NCI-H1105 treated with DMSO at 0.1 percent for 48 hours (cell line): ENCODE measurements at regions not wholly inside any gene's neighbourhood (a gene's known extent, or its start where the extent isn't known, plus 50 kb on each side); places are given as distances from the start of the nearest gene placed in this dataset.
"Not testable (repeated sequence)": the region's sequence is repeated elsewhere in the genome, so short reads cannot be mapped to it uniquely, and the experiment has no call there.

Experiments
- DNase-seq: peaks from one replicate; lab custom pipeline; 2025; lab: John Stamatoyannopoulos, UW

DNA sequence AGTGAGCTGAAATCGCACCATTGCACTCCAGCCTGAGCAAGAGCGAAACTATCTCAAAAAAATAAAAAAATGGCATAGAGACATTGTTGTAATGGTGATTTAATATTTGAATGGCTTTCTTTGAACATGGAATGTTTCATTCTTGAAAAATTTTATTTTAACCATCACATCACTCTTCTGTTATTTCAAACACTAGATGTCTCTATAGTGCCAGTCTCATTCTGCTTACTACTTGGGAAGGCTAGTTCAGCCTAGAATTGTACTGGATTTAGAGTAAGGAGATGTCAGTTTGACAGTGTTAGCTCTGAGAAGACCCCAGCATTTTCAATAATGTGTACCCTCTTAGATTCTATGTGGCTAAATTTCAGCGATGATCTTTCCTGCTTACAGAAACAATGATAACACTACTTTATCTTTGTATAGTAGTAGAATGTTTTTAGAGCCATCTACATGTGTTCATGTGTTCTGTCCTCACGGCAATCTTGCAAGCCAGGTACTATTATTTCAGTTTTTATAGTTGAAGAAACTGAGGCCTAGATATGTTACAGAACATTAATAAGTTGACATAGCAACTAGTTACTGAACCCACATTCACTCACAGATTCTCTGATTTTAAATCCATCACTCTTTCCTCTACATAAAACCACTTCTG, 142.9 kb upstream of the ZSWIM2 start:
- no peak for DNase-seq

DNA sequence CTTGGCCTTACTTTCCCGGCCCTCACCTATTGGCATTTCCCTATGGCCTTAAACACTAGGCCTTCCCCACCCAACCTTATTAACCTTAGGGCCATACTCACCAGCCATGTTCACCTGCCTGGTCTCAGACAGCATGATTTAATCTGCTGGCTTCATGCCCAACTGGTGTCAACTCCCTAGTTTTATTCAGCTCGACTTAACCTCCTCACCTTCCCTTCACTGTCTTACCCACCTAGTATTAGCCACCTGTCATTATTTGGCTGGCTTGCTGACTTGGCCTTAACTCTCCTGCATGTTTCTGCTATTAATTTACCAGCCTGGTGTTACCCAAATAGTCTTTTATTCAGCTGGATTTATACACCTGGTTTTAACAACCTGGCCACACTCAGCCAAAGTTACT, 136.0 kb upstream of the ZSWIM2 start:
- DNase-seq = no peak

DNA sequence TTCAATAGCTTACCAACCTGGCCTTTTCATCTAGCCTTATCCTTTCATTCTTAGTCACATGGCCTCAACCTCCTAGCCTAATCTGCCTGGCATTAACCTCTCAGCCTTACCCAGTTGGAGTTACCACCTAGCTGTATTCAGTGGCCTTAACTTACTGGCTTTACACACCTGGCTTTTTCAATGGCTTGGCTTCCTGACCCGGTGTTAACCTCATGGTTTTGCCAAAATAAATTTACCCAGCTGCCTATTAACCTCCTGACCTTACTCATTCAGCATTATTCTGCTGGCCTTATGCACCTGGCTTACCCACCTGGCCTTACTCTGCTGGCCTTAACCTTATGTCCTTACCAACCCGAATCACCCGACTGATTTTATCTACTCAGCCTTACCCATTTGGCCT, 135.5 kb upstream of the ZSWIM2 start:
- no peak for DNase-seq

DNA sequence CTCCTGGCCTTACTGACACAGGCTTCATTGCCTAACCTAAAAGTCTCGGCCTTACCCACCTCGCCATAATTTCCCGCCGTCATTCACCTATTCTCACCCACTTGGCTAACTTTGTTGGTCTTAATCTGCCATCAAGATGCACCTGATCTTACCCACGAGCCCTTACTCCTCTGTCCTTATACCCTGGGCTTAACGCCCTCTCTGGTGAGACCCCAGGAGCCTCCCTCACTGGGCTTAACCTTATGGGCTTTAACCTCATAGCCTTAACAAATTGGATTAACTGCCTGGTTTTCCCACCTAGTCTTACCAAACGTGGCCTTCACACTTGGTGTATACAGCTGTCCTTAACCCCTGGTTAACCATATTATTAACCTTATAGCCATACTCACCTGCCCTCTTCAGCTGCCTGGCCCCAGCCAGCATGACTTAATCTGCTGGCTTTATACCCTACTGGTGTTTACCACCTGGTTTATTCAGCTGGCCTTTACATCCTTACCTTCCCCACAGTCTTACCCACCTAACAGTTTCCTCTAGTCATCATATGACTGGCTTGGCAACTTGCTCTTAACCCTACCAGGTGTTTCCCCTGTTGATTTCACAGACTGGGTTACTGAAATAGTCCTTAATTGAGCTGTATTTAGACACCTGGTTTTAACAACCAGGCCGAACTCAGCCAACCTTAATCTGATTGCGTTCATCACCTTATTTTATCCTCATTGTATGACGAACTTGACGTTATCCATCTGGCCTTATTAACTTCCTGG, 132.0 kb upstream of the ZSWIM2 start:
- no peak for DNase-seq

DNA sequence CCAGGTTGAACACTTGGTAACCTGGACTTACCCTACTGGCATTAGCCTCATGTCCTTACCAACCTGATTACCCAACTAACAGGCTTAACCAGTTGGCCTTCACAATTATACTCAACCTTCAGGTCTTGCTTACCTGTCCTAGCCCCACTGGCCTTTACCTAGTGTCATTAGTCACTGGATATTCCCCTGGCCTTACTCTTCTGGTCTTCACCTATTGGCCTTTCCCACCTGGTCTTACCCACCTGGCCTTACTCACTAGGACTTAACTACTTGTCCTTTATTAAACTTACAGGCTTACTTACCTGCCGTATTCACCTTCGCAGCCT, 131.1 kb upstream of the ZSWIM2 start:
- no peak for DNase-seq

DNA sequence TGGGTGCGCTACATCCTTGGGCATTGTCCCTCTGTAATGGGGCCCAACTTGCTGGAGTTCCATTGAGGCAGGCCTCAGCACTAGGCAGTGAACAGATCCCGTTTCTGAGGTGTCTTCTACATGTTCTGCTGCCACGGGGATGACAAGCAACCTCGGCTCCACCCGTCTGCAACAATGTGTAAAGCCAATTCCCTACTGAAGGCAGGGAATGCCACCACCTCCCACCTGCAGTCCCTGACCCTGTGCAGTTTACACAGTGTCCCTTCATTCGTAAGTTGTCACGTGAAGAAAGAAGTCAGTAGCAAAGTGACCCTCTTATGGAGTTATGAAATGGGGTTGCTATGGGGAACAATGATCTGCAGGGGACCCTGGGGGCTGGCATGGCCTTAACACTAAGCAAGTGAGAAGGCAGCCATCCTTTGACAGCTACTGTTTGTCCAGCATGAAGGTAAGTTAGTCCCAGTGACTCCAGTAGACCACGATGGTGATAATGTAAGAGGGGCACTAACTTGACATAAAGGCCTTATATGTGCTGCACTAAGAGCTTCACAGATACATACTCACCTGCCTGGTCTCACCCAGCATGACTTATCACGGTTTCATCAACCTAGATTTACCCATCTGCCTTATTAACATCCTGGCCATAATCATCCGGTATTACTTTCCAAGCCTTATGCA, 130.6 kb upstream of the ZSWIM2 start:
- DNase-seq = no peak

DNA sequence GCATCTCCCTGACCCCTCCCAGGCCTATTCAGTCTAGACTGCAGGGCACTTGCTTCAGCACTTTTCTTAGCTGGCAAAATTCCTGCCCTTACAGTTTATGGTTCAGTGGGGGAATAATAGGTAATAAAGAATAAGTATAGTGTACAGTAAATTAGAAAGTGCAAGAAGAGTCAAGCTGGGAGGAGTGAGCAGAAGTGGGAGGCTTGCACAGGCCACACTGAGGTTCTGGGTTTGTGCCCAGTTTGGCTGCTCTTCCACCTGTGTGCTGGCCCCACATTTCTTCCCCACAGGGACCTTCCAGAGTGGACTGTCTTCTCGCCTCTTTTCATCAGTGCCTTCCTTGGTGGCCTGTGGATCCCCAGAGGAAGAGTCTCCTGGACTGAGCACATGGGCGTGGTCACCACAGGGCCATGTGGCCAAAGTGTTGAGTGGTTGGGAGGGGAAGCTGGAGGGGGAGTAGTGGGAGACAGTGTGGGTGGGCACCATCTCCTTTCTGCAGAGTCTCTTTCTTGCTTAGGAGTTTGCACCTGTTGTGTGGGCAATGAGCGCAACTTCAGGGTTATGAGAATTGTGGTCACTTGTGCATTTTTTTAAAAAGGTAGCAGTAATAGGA, 128.6 kb upstream of the ZSWIM2 start:
- DNase-seq = no peak

DNA sequence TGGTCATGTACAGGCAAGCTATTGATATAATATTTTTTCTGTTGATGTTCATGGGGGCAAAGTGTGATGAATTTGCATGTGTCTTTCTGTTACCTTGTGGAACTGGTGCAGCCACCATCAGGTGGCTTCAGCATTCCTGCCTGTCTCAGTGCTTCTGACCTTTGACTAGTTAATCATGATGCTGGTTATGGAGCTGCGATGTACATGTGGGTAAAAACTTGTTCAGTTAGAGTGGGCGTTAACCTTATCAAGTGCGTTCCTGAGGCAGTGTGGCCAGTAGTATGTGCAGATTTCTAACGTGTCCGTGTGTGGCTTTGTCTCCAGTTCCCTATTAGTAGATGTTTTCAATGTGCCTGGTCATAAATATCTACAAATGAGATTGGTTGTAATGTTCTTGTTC, 127.4 kb upstream of the ZSWIM2 start:
- no peak for DNase-seq

DNA sequence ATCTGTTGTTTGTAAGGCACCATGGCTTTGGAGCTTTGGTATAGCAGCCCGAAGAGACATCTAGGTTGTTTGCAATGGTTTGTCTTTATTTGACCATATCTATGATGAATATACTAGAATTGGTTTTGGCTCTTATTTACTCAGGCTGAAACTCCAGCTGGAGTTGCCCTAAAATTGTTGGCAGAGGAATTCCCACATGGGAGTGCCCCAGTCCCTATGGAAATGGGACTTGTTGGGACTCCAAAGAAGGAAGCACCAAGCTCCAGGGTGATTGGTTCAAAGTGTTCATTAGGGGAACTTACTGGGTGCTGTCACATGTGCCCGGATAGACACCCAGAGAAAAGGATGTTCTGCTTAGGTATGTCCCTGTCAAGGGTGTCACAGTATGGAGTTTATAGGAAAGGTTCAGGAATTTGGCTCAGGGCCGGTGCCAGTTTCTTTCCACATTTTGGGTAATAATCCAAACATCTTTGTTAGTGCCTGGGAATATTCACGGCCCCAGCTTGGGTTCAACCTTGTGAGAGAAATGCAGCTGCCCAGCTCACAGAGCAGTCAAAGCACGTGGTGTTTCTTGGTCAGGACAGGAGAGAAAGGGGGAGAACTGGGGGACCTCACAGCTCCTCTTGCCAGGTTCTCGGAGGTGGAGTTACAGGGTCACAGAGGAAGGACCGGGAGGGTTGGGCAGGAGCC, 123.5 kb upstream of the ZSWIM2 start:
- DNase-seq = no peak

DNA sequence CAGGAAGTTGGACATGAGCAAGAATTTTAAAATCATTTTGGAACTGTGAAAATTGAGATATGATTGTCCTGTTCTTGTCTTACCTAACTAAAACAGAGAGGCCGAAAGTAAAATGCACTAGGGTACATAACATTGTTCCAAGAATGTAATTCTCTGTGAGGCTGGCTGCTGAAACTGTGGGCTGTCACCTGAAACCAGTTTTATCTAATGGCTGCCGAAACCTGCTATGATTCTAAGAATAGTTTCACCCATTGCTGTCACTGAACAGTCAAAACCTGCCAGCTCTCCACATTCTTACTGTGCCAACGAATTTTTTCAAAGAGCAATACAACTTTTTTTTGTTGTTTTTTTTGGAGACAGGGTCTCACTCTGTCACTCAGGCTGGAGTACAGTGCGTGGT, 119.3 kb upstream of the ZSWIM2 start:
- no peak for DNase-seq

DNA sequence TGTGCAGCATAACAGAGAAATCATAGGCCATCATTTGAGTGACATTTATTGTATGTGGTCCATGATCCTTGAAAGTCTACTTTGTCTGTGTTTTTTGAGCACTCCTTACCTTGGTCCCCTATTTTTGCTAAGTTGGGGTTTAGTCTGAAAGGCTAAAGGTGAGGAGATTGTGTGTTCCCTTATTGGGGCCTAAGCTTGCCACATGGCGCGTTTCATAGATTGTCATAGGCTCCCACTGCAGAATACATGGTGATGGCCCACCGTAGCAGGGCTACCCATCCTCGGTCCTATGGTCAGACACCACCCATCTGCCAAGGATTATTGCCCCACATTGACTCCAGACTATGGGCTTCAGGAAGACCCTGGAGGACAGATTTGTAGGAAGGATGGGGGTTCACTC, 117.0 kb upstream of the ZSWIM2 start:
- DNase-seq = no peak

DNA sequence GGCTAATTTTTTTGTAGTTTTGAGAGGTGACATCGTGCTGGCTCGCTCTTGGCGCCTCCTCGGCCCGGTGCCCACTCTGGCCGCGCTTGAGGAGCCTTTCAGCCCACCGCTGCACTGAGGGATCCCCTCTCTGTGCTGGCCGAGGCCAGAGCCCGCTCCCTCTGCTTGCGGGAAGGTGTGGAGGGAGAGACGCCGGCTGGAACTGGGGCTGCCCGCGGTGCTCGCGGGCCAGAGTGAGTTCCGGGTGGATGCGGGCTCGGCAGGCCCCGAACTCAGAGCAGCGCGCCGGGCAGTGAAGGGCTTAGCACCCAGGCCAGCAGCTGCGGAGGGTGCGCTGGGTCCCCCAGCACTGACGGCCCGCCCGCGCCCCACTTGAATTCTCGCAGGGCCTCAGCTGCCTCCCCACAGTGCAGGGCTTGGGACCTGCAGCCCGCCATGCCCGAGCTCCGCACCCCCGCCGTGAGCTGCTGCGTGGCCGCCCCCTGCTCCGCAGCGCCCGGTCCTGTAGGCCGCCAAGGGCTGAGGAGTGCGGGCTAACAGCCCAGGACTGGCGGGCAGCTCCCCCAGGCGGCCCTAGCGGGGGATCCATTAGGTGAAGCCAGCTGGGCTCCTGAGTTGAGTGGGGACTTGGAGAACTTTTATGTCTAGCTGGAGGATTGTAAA, 113.2 kb upstream of the ZSWIM2 start:
- DNase-seq = no peak

DNA sequence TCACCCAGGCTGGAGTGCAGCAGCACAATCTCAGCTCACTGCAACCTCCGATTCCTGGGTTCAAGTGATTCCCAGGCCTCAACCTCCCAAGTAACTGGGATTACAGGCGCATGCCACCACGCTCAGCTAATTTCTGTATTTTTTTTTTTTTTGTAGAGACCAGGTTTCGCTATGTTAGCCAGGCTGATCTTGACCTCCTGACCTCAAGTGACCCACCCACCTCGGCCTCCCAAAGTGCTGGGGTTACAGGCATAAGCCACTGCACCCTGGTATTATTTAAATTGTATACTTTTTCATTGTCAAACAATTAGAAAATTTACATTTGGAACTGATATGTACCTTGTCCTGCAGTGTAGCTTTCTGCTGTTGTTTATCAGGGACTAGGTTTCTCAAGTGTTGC, 111.3 kb upstream of the ZSWIM2 start:
- not testable (repeated sequence) for DNase-seq

DNA sequence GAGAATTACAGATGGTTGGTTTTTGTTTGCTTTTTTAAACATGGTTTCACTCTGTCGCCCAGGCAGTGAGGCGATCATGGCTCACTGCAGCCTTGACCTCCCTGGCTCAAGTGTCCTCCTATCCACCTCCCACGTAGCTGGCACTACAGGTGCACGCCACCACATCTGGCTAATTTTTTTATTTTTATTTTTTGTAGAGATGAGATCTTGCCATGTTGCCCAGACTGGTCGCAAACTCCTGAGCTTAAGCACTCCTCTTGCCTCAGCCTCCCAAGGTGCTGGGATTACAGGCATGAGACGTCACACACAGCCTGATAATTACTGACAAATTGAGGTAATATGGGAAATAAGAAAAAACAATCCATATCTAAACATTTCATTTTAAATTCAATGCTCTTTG, 110.5 kb upstream of the ZSWIM2 start:
- no peak for DNase-seq

DNA sequence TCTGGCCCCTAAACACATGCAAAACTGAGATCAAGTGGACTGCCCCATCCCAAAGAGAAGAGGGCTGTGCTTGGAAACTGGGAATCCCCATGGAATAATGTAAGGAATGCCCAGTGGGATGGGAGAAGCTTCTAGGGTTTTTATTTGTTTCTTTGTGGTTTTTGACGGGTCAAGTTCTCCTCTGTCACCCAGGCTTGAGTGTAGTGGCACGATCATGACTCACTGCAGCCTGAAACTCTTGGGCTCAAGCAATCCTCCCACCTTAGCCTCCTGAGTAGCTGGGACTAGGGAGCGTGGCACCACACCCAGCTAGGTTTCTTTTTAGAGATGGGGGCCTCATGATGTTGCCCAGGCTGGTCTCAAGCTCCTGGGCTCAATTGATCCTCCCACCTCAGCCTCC, 101.7 kb upstream of the ZSWIM2 start:
- no peak for DNase-seq

DNA sequence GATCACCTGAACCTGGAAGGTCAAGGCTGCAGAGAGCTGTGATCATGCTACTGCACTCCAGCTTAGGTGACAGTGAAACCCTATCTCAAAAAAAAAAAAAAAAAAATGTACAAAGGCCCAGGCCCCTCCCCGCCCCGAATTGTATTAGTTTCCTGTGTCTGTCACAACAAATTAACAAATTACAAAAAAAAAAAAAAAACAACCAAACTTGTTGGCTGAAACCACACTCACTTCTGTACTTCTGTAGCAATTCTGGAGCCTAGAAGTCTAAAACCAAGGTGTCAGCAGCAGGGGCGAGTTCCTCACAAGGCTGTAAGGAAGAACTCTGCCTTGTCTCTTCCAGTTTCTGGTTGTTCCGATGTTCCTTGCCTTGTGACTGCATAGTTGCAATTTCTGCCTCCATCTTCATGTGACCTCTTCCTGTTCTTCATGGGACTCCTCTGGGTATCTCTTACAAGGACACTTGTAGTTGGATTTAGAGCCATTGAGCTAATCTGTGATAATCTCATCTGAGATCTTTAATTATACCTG, 100.8 kb upstream of the ZSWIM2 start:
- DNase-seq = no peak

DNA sequence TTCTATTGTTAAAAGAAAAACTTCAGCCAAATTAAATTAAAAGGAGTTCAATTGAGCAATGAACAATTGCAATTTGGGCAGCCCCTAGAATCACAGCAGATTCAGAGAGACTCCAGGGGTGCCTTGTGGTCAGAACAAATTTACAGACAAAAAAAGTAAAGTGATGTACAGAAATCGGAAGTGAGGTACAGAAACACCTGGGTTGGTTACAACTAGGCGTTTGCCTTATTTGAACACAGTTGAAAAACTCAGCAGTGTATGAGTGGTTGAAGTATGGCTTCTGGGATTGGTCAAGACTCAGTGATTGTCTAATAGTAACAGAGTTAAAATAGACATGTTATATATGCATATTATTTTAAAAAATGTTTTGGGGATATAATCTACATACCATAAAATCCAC, 98.5 kb upstream of the ZSWIM2 start:
- no peak for DNase-seq

DNA sequence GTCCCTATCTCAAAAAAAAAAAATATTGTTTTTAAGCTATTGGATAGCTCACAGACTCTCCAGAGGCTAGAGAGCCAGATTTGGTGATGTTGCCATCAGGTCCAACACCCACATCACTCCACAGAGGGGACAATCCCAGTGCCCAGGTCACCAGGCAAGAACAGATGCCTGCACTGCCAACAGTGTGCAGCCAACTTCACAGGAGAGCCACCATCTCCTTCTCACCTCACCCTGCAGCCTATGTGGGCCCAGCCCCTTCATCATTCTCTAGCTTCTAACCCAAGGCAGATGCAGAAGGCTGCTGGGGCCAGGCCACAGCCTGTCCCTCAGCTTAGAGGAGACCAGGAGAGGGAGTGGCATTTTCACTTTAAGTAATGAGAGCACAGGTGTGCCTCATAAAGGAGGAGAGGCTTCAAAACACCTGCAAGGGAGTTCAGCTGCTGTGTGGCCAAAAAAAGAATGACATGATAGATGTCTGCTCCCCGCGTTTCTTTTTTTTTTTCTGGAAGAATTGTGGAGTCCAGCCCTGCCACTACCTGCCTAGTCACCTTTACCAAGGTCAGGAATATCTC, 98.0 kb upstream of the ZSWIM2 start:
- DNase-seq = no peak

DNA sequence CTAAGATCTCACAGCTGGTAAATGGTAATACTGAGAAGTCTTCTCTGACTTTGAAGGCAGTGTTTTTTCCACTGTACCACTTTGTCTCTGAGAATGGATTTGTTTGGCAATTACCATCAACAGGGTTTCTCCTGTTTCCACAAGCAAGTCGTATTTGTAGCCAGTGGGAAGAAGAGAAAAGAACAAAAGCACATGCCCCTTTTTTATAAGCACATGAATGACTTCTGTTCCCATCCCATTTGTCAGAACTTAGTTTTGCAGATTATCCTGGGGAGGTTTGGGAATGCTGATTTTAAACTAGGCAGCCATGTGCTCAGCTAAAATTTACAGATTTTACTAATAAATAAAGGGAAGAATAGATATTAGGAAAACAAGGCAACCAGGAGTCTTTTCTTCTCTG, 92.9 kb upstream of the ZSWIM2 start:
- no peak for DNase-seq

DNA sequence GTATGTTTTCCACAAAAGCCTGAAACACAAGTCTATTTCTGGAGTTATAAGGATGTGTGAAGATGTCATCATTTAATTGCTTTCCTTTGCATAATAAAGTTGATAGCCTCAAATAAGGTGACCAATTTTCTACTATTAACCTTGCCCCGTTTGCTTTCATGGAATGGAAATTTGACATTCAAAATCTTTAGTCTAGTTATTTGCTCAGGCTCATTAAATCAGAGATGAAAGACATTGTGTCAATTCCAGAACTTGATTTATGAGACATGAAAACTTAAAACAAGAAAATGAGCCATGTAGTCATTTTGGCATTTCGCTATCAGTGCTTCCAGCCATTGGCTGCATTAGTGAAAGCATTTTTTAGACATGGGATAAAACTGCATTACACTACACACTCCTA, 91.5 kb upstream of the ZSWIM2 start:
- no peak for DNase-seq

DNA sequence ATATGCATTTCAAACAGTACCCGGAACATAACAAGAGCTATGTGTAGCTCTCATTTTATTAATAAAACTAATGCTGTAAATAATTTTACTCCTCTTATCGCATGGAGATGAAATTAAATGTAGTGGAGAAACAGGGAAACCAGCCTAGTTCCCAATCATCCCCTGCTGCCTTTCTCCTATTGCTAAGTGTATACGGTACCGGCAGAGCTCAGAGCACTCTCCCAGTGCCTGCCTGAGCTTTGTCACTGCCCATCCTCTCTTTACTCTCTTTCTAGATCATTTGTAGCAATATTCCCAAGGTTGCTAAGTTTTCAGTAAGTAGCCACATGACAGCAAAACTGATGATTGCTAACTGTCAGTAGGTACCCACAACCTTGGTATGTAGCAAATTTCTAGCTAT, 85.5 kb upstream of the ZSWIM2 start:
- no peak for DNase-seq

DNA sequence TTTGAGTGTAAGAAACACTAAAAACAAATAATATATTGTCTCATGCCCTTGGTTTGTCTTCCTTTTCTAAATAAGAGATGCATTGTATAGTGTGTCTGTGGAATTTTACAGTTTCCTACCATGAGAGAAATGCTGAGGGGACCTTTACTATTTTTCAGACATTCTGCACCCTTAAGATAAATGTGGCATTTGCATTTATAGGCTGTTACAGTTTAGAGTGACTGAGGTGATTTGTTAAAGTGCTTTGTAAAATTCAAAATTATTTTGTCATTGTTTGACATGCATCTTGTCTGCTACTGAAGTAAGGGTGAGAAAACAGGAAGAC, 78.9 kb upstream of the ZSWIM2 start:
- DNase-seq = no peak
